DOHH2 (cell line): ENCODE measurements at regions not wholly inside any gene's neighbourhood (a gene's known extent, or its start where the extent isn't known, plus 50 kb on each side); places are given as distances from the start of the nearest gene placed in this dataset.

Experiments
- H3F3A ChIP-seq: fragments of 200-600 bp; sonication (generic), shearing (Covaris generic); 2 replicates; pipeline ENCODE4 v1.6.0; 2016; ENCODE audit warnings: antibody characterized with exemption, mild to moderate bottlenecking; ENCODE audit not compliant: control insufficient read depth, insufficient read depth
- H3K27ac ChIP-seq: fragments of 200-600 bp; sonication (generic); 2 replicates; pipeline ENCODE4 v1.5.1; 2014; ENCODE audit warnings: low read depth, mild to moderate bottlenecking, low read length, moderate library complexity
- H3K27me3 ChIP-seq: fragments of 200-600 bp; sonication (generic); 2 replicates; pipeline ENCODE4 v1.6.1; 2014; ENCODE audit warnings: mild to moderate bottlenecking, low read length, mixed read lengths; ENCODE audit not compliant: control insufficient read depth
- H3K36me3 ChIP-seq: fragments of 200-600 bp; sonication (generic); 2 replicates; pipeline ENCODE4 v1.6.1; 2014; ENCODE audit warnings: mild to moderate bottlenecking, low read length, moderate library complexity, mixed read lengths; ENCODE audit not compliant: control insufficient read depth
- H3K4me1 ChIP-seq: fragments of 200-600 bp; sonication (generic); 2 replicates; pipeline ENCODE4 v1.6.1; 2014; ENCODE audit warnings: mild to moderate bottlenecking, low read length, mixed read lengths; ENCODE audit not compliant: control insufficient read depth
- H3K4me2 ChIP-seq: fragments of 200-600 bp; sonication (generic); 2 replicates; pipeline ENCODE4 v1.6.0; 2014; ENCODE audit warnings: mild to moderate bottlenecking, low read length, moderate library complexity
- H3K4me3 ChIP-seq: fragments of 200-600 bp; sonication (generic); 2 replicates; pipeline ENCODE4 v1.5.1; 2014; ENCODE audit warnings: mild to moderate bottlenecking, low read length, mixed read lengths
- H3K79me2 ChIP-seq: fragments of 200-600 bp; sonication (generic); 2 replicates; pipeline ENCODE4 v1.6.1; 2014; ENCODE audit warnings: mild to moderate bottlenecking, low read length, mixed read lengths; ENCODE audit not compliant: control insufficient read depth
- H3K9me2 ChIP-seq: fragments of 200-600 bp; sonication (generic); replicated peaks from 2 replicates; pipeline ENCODE4 v1.6.1; 2014; ENCODE audit warnings: mild to moderate bottlenecking, low read length, mixed read lengths; ENCODE audit not compliant: control insufficient read depth
- H3K9me3 ChIP-seq: fragments of 200-600 bp; sonication (generic); 2 replicates; pipeline ENCODE4 v1.6.1; 2014; ENCODE audit warnings: antibody characterized with exemption, low read length, mixed read lengths; ENCODE audit not compliant: control insufficient read depth, insufficient read depth
- H4K20me1 ChIP-seq: fragments of 200-600 bp; sonication (generic); 2 replicates; pipeline ENCODE4 v1.6.0; 2014; ENCODE audit warnings: low read depth, mild to moderate bottlenecking, antibody characterized with exemption, low read length, moderate library complexity; ENCODE audit not compliant: control insufficient read depth, insufficient read depth
- EZH2phosphoT487 ChIP-seq: fragments of 200-600 bp; sonication (generic); IDR thresholded peaks from 2 replicates; pipeline ENCODE4 v1.6.1; 2017; ENCODE audit warnings: borderline replicate concordance, mild to moderate bottlenecking, antibody characterized with exemption, low read length, moderate library complexity, mixed read lengths
- TF ChIP-seq, protein P1 (sequence below): fragments of 200-600 bp; sonication (generic); IDR thresholded peaks from one replicate; pipeline ENCODE4 v1.5.1; 2014; ENCODE audit warnings: antibody characterized with exemption, mild to moderate bottlenecking, low read depth, low read length; ENCODE audit not compliant: poor library complexity, severe bottlenecking

- Histone ChIP-seq H3K36me3 (no peaks in the 10 kb centered on the region), H3K27me3 (peaks cover 12% of the 10 kb centered on the region; the same call in 1 of the 2 replicates), H3K4me2 (no peak overlapping the region), H3F3A (no peaks in the 10 kb centered on the region), H3K4me1 (no peaks in the 10 kb centered on the region), H3K9me3 (no peaks in the 10 kb centered on the region), H3K4me3 (no peak overlapping the region), H3K79me2 (no peaks in the 10 kb centered on the region), H3K9me2 (no peaks in the 10 kb centered on the region), H3K27ac (no peak overlapping the region), H4K20me1 (no peaks in the 10 kb centered on the region)
- TF ChIP-seq, protein P1, sequence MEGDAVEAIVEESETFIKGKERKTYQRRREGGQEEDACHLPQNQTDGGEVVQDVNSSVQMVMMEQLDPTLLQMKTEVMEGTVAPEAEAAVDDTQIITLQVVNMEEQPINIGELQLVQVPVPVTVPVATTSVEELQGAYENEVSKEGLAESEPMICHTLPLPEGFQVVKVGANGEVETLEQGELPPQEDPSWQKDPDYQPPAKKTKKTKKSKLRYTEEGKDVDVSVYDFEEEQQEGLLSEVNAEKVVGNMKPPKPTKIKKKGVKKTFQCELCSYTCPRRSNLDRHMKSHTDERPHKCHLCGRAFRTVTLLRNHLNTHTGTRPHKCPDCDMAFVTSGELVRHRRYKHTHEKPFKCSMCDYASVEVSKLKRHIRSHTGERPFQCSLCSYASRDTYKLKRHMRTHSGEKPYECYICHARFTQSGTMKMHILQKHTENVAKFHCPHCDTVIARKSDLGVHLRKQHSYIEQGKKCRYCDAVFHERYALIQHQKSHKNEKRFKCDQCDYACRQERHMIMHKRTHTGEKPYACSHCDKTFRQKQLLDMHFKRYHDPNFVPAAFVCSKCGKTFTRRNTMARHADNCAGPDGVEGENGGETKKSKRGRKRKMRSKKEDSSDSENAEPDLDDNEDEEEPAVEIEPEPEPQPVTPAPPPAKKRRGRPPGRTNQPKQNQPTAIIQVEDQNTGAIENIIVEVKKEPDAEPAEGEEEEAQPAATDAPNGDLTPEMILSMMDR = no peak
- no peak for TF ChIP-seq EZH2phosphoT487
Observed at GRCh38 chr1:36595921-36596320, 113.2 kb upstream of the CSF3R start.

- Histone ChIP-seq H3K4me3 (no peak overlapping the region), H3K9me3 (no peaks in the 10 kb centered on the region), H3F3A (no peaks in the 10 kb centered on the region), H3K4me2 (no peak overlapping the region), H3K36me3 (no peaks in the 10 kb centered on the region), H3K4me1 (no peaks in the 10 kb centered on the region), H3K27me3 (peaks cover 10% of the 10 kb centered on the region; the same call in 1 of the 2 replicates), H3K79me2 (no peaks in the 10 kb centered on the region), H4K20me1 (no peaks in the 10 kb centered on the region), H3K27ac (no peak overlapping the region), H3K9me2 (no peaks in the 10 kb centered on the region)
- TF ChIP-seq, protein P1 = no peak
- TF ChIP-seq EZH2phosphoT487 = no peak
Observed at GRCh38 chr1:36595349-36595748, 112.6 kb upstream of the CSF3R start.

GRCh38 chr1:36594023-36594422 lies 111.3 kb upstream of the CSF3R start:
- Histone ChIP-seq H3K9me3 (no peaks in the 10 kb centered on the region), H3K79me2 (no peaks in the 10 kb centered on the region), H3K4me2 (no peak overlapping the region), H3K4me1 (no peaks in the 10 kb centered on the region), H3K4me3 (no peak overlapping the region), H3K36me3 (no peaks in the 10 kb centered on the region), H3K9me2 (no peaks in the 10 kb centered on the region), H4K20me1 (no peaks in the 10 kb centered on the region), H3K27me3 (peaks cover 4% of the 10 kb centered on the region; the same call in 1 of the 2 replicates), H3F3A (no peaks in the 10 kb centered on the region), H3K27ac (no peak overlapping the region)
- TF ChIP-seq, protein P1 = no peak
- no peak for TF ChIP-seq EZH2phosphoT487
